GOT3 (cell line): ENCODE measurements at regions not wholly inside any gene's neighbourhood (a gene's known extent, or its start where the extent isn't known, plus 50 kb on each side); places are given as distances from the start of the nearest gene placed in this dataset.

Experiments used
- DNase-seq: peaks from one replicate; lab custom pipeline; 2025; ENCODE audit warnings: mixed read lengths; lab: John Stamatoyannopoulos, UW

DNA sequence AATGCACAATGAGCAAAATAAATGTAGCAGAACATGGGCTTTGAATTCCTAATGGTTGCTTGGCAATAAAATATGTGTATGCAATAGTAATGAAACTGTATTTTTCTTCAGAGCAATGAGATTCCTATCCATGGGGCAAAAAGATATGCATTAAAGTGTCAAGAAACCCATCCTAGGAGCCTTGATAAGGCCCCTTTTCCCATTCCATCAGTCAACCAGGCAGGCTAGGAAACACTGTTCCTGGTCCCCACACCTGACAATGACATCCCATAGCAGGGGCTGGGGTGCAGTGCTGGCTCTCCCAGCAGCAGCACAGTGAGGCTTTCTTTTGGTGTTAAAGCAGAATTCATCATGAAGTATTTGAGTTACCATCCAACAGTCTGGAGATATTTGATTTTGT is 113.3 kb upstream of the AGTR1 start:
- no peak for DNase-seq

DNA sequence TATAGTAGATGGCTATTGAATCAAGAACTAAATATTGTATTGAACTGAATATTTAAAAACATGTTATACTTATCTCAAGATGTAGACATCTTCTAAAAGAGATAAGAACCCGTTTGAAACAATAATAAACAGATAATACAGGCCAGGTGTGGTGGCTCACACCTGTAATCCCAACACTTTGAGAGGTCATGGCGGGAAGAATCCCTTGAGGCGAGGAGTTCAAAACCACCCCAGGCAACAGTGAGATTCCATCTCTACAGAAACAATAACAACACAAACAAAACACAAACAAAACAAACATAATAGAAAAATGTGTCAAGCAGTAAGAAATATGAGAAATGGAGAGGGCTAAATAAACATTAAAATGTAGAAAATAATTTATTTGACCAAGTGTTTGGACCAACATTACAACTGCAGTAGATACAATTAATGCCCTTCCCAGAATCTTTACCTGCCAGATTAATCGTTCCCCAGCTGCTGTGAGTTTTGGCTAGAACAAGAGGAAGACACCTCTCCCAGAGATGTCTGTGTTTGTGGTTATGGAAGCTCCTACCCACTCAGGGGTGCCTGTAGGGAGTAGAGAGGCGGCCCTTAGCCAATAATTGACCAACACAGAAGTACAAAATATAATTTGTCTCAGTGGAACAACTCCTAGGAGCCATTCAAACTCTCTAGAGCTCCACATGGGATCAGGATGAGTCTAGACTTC is 111.9 kb upstream of the AGTR1 start:
- DNase-seq = no peak

DNA sequence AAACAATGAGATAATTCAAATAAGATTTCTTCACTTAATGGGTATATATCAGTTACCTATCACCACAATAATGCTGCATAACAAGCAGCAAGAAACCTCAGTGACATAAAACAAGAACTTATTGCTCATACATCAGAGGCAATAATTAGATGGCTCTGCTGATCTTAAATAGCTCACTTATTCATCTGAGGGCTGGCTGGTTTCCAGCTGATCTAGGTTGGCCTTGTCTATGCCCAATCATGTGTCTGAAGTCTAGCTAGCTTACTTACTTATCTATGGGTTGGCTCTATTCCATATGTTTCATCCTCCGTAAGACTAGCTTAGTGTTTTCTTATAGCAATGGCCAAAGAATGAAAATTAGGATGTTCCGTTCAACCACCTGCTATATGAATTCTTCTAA is 109.4 kb upstream of the AGTR1 start:
- DNase-seq = no peak

DNA sequence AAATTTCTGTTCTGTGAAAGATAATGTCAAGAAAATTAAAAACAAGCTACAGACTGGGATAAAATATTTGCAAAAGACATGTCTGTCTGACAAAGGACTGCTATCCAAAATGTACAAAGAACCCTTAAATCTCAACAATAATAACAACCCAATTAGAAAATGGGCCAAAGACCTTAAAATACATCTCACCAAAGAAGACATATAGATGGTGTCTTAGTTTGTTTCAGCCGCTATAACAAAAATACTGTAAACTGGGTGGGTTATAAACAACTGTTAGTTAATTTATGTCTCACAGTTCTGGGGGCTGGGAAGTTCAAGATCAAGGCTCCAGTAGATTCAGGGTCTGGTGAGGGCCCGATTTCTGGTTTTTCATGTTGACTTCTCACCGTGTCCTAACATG is 106.2 kb upstream of the AGTR1 start:
- DNase-seq = no peak

DNA sequence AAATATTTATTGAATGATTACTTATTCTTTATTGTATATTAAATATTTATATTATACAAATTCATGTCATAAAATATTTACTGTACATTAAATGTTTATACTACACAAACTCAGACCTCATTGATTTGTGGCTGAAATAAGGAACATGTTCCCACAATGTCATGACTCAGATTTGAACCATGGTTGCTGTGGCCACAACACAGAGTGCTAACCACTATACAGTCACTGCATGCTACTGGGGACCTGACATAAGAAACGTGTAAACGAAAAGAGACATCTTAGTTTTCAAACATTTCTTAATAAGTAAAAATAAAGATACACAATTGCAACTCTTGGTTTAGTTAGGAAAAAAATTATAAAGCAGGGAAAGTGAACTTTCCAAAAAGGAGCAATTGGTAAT is 99.1 kb upstream of the AGTR1 start:
- no peak for DNase-seq

DNA sequence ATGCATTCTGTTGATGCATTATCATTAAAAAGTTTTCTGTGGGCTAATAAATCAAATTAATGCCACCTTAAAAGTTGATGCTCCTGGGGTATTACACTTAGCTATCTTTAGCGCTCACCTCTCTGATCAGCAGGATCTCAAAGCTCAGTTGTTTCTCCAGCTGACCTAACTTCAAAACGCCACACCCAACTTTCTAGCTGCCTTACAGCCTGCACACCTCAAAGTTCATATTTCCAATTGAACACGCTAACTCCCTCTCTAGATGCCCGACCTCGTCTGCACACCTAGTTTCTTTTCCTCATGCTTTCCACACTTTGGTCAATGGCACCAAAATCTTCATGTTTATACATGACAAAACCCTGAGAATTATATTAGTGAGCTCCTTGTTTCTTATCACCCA is 98.2 kb upstream of the AGTR1 start:
- DNase-seq = no peak

DNA sequence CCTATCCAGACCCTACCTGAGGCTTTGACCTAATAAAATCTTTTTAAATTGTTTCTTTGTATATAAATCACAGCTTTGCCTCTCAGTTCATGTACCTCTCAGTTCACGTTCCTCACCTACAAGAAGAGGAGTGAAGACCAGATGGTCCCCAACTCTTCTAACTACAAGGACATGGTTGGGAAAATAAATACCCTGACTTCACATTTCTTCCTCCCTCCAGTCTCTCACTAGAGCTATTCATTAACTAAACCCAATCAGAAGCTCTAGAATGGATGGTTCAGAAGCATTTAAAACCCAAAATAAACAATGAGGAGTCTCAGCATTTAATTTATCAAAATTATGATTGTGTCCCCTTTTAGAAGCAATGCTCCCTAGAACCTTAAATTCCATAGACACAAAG is 97.3 kb upstream of the AGTR1 start:
- DNase-seq = no peak

DNA sequence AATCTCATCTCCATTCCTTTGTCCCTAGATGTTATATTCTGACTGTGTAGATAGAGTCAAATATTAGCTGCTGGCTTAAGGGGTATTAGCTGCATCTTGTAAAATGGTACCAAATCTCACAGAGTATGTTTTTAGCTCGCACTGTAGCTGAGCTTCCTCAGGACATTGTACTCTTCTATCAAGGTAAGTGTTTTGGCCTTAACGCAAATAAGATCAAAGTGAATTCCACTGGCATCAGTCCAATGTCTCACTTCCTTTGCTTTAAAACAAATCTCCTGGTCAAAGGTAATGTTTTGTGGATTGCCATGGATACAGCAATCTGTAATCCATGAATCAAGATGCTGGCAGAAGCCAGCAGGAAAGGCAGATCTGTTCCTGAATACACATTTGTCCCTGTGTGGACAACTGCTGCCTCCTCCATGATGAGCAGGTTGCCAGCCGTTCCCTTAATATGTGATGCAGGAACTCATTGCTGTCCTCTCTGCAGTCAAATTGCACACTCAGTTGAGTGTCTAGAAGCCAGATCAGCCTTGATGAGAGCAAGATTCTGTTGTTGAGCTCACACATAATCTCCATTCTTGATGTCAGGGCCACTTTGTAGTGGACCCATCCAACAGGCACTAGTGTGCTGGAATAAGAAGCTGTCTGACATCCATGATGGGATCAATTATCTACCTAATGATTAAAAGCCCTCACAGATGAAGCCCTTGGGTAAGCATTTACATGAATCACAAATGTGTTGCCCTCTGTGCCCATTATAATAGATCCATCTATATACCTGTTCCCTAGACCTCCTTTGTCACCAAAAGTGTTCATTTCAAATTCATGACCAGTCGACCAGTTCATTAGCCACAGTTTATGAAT is 96.6 kb upstream of the AGTR1 start:
- no peak for DNase-seq

DNA sequence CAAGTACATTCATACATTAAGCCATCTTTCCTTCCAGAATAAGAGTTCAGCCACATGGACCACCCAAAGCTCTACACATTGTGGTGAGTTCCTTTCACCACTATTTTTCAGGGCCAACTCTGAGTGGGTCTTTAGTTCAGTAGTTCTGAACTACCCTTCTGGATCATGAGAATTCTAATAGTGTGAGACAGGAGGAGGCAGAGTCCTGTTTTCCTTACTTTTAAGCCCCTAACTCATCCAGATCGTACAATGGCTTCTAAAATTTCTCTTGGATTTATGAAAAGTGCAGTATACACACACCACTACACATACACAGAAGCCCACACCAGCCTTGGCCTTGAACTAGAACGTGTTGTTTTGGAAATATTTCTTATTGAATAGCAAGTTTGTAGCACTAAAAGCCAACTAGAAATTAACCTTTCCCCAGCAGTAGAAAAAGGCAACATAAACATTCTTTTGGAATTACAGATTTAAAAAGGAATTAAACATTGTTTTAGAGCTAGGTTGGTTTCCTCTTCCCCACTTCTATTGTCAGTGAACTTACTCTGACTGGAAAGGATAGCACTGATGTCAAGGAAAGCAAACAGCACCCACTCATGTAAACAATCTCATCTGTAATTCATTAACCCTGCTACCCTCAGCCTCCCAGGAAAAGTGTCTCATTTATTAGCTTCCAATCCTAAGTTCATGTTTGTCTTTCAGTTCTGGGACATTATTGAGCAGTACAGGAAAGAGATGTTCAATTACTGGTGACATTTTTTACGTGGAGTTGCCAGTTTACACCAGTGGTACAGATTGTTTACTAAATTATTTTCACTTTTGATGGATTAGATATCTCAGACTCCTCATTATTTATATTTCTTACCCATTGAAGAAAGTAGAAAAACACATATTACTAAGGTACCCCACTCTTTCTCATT is 95.7 kb upstream of the AGTR1 start:
- no peak for DNase-seq

DNA sequence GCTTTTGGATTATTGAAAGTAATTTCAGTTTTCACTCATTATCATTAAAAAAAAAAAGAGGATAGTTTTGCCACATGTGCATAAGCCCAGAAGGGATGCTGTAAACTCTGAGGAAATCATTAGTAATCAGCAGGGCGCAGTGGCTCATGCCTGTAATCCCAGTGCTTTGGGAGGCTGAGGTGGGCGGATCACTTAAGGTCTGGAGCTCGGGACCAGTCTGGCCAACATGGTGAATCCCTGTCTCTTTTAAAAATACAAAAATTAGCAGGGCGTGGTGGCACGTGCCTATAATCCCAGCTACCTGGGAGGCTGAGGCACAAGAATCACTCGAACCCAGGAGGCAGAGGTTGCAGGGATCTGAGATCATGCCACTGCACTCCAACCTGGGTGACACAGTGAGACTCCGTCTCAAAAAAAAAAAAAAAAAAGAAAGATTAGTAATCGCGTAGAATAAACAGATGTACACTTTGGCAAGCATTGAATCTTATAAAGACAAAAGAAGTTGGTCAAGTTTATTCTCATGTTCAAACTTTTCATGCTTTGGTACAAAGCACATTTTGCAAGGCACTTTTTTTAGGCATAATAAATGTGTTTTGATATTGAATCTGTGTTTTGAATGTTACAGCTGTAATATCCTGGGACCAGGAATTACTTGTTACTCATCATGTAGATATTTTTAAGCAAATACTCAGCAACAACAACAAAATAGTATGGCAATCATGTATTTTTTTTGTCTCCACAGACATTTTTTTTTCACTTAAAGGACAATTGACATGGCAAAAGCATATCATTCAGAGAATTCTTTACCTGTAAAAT is 93.2 kb upstream of the AGTR1 start:
- no peak for DNase-seq

DNA sequence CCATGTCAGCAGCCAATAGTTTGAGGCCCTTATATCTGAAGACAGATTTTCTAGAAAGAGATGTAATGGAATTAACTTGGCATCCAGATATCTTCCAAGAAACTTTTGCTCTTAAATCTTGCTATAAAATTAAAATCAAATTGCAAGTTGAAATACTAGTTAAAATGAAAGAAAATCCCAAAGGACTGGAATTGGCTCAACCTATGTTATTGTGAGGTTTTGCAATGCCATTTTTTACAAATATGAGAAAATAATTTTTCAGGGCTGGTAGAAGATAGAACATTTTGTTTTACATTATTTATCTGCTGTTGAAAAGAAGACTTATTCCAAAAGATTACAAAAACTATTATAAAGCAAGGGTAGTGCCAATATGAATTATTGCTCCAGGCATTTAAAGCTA is 92.2 kb upstream of the AGTR1 start:
- DNase-seq = no peak

DNA sequence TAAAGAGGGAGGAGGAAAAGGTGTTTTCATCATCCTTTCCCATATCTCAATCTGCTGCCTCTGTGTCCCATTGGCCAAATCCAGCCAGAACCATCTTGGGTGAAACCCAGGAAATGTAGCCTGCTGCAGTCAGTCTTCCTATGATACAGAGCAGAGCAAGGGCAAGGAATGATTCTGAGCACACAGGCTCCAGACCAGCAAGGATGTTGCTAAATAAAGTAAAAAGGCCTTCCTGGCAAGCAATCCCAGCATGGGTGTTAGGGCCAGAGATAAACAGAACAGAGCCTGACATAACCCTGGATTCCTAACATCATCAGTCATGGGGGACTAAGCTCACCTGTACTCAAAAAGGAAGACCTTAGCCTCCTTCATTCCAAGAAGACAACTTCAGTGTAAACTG is 90.7 kb upstream of the AGTR1 start:
- no peak for DNase-seq

DNA sequence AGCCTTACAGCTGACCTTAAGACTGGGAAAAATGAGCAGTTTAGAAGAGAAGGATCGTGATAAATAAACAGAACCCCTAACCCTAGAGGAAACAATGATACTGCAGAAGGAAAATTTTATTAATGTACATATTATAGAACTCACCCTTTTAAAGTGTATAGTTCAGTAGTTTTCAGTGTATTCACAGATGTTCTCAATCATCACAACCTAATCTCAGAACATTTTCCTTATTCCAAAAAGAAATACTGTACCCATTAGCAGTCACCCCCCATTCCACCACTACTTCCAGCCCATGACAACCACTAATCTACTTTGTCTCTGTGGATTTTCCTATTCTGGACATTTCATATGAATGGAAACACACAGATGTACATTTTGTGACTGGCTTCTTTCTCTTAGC is 90.2 kb upstream of the AGTR1 start:
- no peak for DNase-seq

DNA sequence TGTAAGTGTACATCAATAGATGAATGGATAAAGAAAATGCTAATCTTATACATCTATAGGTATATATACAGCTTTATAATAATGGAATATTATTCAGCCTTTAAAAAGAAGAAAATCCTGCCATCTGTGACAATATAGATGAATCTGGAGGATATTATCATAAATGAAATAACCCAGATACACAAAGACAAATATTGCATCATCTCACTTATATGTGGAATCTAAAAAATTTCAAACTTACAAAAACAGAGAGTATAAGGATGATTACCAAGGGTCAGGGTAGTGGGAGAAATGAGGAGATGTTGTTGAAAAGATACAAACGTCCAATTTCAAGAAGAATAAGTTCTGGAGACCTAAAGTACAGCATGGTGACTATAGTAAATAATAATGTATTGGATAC is 85.4 kb upstream of the AGTR1 start:
- DNase-seq = no peak

DNA sequence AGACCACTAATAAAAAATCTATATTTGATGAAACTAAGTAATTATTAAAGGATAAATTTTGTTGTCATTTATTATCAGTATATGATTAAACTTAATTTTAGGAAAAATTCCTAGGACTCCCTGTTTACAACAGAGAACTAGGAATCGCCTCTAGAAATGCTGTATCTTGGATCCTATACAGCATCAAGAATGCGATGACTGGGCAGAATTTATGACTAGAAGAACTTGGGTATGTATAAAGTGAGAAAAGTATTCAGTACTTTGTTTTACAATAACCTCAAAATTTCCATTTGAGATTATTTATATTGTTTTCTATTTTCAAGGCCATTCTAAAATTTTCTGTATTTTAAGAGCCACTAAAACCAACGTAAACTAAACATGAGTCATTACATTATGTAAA is 82.3 kb upstream of the AGTR1 start:
- no peak for DNase-seq

DNA sequence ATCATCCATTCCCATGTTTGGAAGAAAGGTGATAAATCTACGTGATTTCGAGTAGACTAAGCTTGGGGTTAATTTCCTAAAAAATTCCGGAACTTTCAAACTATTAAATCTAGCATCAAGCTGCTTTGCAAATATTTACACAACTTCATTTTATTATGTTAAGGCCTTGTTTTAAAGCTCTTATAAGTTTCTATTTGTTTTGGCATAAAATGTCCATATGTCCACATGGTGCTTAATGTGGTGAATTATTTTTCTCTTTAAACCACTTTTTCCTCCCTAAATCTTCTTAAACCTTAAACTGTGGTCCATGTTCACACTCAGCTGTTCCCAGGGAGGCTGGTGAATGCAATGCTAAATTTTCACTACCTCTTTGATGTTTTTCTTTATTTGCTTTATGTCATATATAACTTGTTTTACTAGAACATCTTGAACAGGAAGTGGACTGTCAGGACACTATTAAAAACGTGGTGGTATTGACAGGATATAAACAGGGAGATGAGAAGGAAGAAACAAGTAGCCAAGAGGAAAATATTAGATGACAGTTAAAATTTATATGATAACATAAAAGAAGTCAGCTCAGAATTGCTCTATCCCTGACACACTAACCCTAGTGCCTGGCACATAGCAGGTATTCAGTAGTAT is 72.5 kb upstream of the AGTR1 start:
- DNase-seq = no peak

DNA sequence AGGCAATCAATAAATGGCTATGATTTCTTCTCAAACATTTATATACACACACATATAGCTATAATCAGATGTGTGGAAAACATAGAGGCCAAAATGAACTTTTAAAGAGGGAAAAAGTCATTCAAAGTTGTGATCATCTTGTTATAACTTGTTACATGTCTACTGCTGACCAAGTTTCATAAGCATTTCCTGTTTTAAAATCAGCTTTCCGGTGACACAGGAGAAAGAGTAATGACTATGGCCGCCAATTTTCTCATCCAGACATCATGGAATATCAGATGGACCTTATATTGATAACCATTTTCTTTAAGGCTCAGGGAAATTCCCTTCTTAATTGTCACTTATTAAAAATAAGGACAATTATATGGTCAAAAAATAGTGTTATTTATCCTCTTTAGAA is 71.7 kb upstream of the AGTR1 start:
- no peak for DNase-seq

DNA sequence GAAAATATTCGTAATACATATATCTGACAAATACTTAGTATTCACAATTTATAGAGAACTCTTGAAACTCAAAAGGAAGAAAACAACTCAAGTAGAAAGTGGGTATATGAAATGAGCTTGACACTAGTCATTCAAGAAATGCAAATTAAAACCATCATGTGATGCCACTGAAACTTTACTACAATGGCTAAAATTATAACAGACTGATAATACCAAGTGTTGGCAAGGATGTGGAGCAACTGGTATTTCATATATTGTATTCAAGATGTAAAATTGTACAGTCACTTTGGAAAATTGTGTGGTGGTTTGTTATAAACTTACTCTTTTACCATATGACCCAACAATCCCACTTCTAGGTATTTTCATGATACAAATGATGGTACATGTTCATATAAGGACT is 68.7 kb upstream of the AGTR1 start:
- no peak for DNase-seq

DNA sequence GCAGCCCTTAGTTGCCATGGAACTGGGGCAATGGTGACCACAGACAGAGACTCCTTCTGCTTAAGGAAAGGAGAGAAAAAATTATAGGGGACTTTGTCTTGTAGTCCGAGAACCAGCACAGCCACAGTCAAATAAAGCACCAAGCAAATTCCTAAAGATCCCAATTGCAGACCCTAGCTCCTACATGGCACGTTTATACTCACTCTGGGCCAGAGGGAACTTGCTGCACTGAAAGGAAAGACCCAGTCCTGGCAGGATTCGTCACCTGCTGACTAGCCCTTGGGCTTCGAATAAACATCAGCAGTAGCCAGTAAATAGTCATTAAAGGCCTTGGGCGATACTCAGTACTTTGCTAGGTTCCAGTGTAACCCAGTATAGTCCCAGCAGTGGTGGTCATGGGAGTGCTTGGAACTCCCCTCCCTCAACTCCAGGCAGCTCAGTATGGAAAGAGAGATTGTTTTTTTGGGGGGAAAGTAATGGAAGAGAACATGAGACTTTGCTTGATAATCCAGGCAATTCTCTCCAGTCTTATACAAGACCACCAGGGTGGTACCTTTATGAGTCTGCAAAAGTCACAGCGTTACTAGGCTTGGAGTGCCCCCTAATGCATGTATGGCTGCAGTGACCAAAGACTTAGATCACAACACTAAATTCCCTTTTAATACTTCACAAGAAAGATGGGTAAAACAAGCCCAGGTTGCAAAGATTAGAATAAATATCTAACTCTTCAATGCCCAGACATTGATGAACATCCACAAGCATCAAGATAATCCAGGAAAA is 66.4 kb upstream of the AGTR1 start:
- DNase-seq = no peak

DNA sequence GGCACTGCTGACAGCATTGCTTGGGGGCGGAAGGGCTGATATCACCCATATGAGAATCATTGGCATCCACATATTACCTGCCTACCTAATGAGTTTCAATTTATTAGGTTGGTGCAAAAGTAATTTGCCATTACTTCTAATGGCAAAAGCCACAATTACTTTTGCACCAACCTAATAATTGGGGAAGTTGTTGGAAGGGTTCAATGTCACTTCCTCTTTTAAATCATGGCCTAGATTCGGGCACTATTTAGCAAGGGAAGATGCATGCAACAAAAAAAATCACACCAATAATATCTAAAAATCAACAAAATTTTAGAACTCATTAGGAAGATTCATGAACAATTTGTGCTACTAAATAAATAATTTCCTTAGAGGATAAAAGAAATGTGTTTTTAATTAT is 56.0 kb upstream of the AGTR1 start:
- DNase-seq = no peak
